Large intestine (tissue), 3 donors: ENCODE measurements at regions not wholly inside any gene's neighbourhood (a gene's known extent, or its start where the extent isn't known, plus 50 kb on each side); places are given as distances from the start of the nearest gene placed in this dataset.
"Not testable (repeated sequence)": the region's sequence is repeated elsewhere in the genome, so short reads cannot be mapped to it uniquely, and the experiment has no call there.

Source experiments
- DNase-seq, 2 donors: peaks; one replicate each; pipeline versions ENCODE4 v3.0.0 to v3.0.0-alpha.2; 2013
- H3K27ac ChIP-seq: one replicate; pipeline ENCODE4 v1.5.1; 2013; ENCODE audit warnings: low read length
- H3K27me3 ChIP-seq: 2 replicates; pipeline ENCODE4 v1.6.1; 2013; ENCODE audit warnings: low read length; ENCODE audit not compliant: control insufficient read depth, insufficient read depth
- H3K36me3 ChIP-seq: 2 replicates; pipeline ENCODE4 v1.6.1; 2013; ENCODE audit warnings: low read length; ENCODE audit not compliant: control insufficient read depth, insufficient read depth
- H3K4me1 ChIP-seq: one replicate; pipeline ENCODE4 v1.6.1; 2013; ENCODE audit warnings: low read length; ENCODE audit not compliant: control insufficient read depth, insufficient read depth
- H3K4me3 ChIP-seq: one replicate; pipeline ENCODE4 v1.5.1; 2013; ENCODE audit warnings: low read length
- H3K9me3 ChIP-seq: one replicate; pipeline ENCODE4 v1.6.1; 2013; ENCODE audit warnings: mild to moderate bottlenecking, low read depth, low read length, moderate library complexity; ENCODE audit not compliant: control insufficient read depth
- WGBS: methylation state at CpG from one replicate; pipeline ENCODE4 v1.1.5; 2013; ENCODE audit warnings: low lambda C conversion rate; ENCODE audit not compliant: insufficient coverage; 5-methylcytosine and 5-hydroxymethylcytosine counted together

DNA sequence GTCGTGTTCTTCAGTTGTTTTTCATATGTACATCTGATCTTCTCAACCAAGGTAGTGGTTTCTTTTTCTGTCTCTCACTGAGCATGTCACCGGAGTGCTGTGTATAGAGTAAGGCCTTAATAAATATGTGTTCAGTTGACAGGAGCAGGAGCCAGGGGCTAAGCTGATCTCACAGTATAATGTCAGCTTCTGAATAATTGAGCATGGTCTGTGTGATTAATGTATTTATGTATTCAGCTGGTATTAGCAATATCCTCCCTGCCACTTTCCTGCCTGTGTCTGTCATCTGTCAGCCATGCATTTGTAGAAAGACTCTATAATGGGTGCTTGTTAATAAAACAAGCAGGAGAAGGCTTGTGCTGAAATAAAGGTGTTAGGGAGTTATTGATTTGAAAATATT lies 198.9 kb downstream of the ADCYAP1 start:
- Histone ChIP-seq H3K4me3 (no peak overlapping the region), H3K36me3 (no peaks in the 10 kb centered on the region), H3K27me3 (no peaks in the 10 kb centered on the region), H3K27ac (no peak overlapping the region), H3K9me3 (no peaks in the 10 kb centered on the region), H3K4me1 (no peaks in the 10 kb centered on the region)
- no peak for DNase-seq
- WGBS = no CpG with 5 or more reads among the region's 2 CpGs

DNA sequence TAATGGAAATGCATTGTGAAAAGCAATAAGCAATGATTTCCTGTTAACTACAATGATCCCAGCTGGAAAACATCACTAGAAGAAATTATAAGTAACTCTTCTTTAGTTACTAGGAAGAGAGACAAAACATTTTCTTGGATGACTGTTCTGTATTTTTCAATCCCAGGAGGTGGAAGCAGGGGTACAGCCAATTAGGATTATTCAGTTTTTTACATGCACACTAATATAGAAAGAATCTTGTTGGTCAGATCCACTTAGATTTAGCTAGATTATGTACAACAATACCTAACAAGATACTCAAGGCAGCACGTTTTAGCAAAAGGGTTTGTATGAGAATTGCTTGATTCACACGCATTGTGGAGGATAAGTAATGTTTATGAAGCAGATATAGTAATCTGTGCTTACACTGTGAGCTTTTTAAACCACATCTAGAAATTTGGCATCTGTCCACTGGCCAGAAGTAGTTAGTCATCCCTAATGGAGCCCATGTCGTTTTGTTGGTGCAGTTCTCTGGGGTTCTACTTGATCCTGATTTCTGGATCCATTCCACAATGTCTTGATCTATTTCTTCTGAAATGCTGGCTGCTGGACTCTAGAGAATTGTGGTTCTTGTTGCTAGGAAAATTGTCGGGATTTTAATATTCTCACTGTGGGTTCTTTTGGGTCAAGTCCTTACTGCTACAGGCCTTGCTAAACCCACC lies 199.7 kb downstream of the ADCYAP1 start:
- no peak overlapping the region for H3K27ac ChIP-seq
- H3K36me3 ChIP-seq = no peaks in the 10 kb centered on the region
- no peak overlapping the region for H3K4me3 ChIP-seq
- H3K27me3 ChIP-seq = no peaks in the 10 kb centered on the region
- DNase-seq = peak in 1 of 2 donors; percentile 3
- H3K9me3 ChIP-seq = no peaks in the 10 kb centered on the region
- no CpG with 5 or more reads among the region's 4 CpGs for WGBS
- no peaks in the 10 kb centered on the region for H3K4me1 ChIP-seq

DNA sequence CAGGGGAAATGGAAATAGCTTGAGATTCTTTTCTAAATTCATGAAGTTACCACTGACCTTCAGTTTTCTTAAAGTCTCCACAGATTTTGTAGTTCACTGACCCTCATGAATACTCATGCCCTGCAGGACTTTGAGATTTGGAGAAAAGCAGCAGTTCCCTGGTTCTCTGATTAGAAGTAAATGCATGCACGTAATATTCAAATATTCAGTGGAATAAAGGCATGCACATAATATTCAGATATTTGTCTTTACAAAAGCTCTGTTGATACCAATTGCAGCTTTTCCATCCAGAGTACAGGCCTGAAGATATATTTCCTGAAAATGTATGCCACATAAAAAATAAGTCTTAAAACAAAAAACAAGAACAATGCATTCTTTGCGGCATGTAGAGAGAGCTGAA lies 219.8 kb downstream of the ADCYAP1 start:
- Histone ChIP-seq H3K27me3 (no peaks in the 10 kb centered on the region), H3K36me3 (no peaks in the 10 kb centered on the region), H3K4me1 (no peaks in the 10 kb centered on the region), H3K9me3 (no peaks in the 10 kb centered on the region), H3K27ac (no peak overlapping the region), H3K4me3 (no peak overlapping the region)
- WGBS = 93% methylated on average over 2 of the region's 2 CpGs
- DNase-seq = no peak

DNA sequence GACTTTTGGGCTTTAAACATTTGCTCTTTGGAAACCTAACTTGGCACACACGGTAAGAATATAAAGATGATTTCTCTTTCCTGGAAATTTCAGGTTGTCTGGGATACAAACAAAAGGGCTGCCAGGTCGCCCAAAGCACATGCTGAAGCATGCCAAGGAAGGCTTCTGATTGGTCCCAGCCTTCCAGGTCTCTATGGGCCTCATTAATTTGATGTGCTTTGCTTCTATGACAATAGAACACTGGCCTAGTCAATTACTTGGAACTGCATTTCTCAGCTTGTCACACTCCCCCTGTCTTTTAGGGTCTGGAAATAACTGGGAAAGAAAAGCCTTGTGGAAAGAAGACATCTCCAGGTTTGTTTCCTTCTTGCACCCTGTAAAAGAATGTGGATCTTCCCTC lies 228.9 kb downstream of the ADCYAP1 start:
- no peaks in the 10 kb centered on the region for H3K9me3 ChIP-seq
- no peak overlapping the region for H3K27ac ChIP-seq
- H3K36me3 ChIP-seq = no peaks in the 10 kb centered on the region
- no peaks in the 10 kb centered on the region for H3K27me3 ChIP-seq
- H3K4me3 ChIP-seq = no peak overlapping the region
- no peak for DNase-seq
- no peaks in the 10 kb centered on the region for H3K4me1 ChIP-seq
- WGBS = no CpG with 5 or more reads among the region's 2 CpGs

DNA sequence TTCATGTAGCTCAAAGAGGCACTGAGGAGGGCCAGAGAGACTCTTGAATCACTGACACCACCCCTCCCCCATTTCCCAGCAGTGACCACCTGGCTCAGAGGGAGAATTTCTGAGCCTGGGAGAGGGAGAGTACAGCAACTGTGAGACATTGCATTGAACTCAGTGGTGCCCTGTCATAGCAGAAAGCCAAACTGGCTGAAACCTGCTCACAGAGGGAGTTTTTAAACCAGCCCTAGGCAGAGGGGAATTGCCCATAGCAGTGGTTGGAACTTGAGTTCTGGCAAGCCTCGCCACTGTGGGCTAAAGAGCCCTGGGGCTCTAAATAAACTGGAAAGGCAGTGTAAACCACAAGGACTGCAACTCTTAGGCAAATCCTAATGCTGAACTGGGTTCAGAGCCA lies 243.1 kb downstream of the ADCYAP1 start:
- WGBS = no CpG with 5 or more reads among the region's 1 CpG
- H3K9me3 ChIP-seq = no peaks in the 10 kb centered on the region
- no peak for DNase-seq

DNA sequence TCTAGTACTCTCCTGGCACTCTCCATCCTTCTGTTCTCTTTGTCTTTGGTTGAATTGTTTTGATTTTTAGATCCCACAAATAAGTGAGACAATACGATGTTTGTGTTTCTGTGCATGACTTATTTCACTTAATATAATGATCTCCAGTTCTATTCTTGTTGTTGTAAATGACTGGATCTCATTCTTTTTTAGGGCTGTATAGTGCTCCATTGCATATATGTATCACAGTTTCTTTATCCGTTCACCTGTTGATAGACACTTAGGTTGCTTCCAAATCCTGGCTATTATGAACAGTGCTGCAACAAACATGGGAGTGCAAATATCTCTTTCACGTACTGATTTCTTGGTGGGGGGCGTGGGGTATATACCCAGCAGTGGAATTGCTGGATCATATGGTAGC lies 245.0 kb downstream of the ADCYAP1 start:
- Histone ChIP-seq H3K4me1 (no peaks in the 10 kb centered on the region), H3K27ac (no peak overlapping the region), H3K9me3 (no peaks in the 10 kb centered on the region), H3K4me3 (no peak overlapping the region), H3K27me3 (no peaks in the 10 kb centered on the region), H3K36me3 (no peaks in the 10 kb centered on the region)
- WGBS = 100% methylated on average over 1 of the region's 4 CpGs
- DNase-seq = no peak

More for the DNA sequence above, 243.1 kb downstream of the ADCYAP1 start:
- Histone ChIP-seq H3K27me3 (no peaks in the 10 kb centered on the region), H3K4me1 (no peaks in the 10 kb centered on the region), H3K4me3 (no peak overlapping the region), H3K27ac (no peak overlapping the region), H3K36me3 (no peaks in the 10 kb centered on the region)

DNA sequence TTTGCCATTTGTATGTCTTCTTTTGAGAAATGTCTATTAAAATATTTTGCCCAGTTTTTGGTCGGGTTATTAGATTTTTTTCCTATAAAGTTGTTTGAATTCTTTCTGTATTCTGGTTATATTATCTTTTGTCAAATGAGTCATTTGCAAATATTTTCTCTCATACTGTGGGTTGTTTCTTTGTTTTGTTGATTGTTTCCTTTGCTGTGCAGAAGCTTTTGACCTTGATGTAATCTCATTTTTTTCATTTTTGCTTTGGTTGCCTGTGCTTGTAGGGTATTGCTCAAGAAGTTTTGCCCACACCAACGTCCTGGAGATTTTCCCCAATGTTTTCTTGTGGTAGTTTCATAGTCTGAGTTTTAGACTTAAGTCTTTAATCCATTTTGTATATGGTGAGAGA lies 245.7 kb downstream of the ADCYAP1 start:
- DNase-seq = no peak
- Histone ChIP-seq H3K27ac (no peak overlapping the region), H3K4me3 (no peak overlapping the region), H3K4me1 (no peaks in the 10 kb centered on the region), H3K27me3 (no peaks in the 10 kb centered on the region), H3K9me3 (no peaks in the 10 kb centered on the region), H3K36me3 (no peaks in the 10 kb centered on the region)
- 83% methylated on average over 1 of the region's 2 CpGs for WGBS

DNA sequence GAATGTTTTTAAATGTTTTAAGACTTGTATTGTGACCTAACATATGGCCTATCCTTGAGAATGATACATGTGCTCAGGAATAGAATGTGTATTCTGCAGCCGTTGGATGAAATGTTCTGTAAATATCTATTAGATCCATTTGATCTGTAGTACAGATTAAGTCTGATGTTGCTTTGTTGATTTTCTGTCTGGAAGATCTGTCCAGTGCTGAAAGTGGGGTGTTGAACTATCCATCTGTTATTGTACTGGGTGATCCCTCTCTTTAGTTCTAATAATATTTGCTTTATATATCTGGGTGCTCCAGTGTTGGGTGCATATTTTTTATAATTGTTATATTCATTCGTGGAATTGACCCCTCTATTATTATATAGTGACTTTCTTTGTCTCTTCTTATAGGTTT lies 248.3 kb downstream of the ADCYAP1 start:
- not testable (repeated sequence) for H3K4me3 ChIP-seq, H3K4me1 ChIP-seq, H3K27ac ChIP-seq, H3K9me3 ChIP-seq, H3K27me3 ChIP-seq, DNase-seq, H3K36me3 ChIP-seq
- WGBS = 33% methylated on average over 1 of the region's 2 CpGs

DNA sequence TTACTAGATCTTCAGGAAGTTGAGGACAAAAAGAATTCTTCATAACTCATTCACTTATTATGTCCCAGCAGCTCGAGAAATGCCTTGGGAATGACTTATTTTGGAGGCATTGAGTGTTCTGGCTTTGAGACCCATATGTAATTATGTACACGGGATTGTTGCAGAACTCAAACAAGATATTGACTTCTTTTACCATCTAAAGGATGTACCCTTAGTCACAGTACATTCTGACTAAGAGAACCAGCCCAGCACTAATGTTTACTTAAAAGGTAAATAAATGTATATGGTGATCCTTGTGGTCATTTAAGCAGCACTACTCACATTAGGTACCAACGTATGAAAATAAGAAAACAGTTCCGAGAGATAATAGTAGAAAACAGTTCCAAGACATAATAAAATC lies 268.9 kb downstream of the ADCYAP1 start:
- no peaks in the 10 kb centered on the region for H3K27me3 ChIP-seq
- DNase-seq = no peak
- no peaks in the 10 kb centered on the region for H3K4me1 ChIP-seq
- peaks cover 2% of the 10 kb centered on the region for H3K9me3 ChIP-seq
- 100% methylated on average over 2 of the region's 4 CpGs for WGBS
- no peak overlapping the region for H3K27ac ChIP-seq
- H3K36me3 ChIP-seq = no peaks in the 10 kb centered on the region
- H3K4me3 ChIP-seq = no peak overlapping the region

DNA sequence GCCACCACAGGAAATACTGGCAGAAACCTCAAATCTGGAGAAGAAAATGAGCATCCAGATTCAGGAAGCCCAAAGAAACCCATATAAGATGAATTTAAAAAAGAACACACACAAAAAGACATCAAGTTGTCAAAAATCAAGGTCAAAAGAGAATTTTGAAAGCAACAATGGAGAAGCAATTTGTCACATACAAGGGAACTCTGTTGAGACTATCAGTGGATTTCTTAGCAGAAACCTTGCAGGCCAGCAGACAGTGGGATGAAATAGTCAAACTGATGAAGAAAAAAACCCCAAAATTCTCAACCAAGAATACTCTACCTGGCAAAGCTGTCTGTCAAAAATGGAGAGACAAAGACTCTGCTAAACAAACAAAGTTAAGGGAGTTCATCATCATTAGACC lies 272.6 kb downstream of the ADCYAP1 start:
- no peak overlapping the region for H3K27ac ChIP-seq
- H3K36me3 ChIP-seq = no peaks in the 10 kb centered on the region
- DNase-seq = no peak
- no peaks in the 10 kb centered on the region for H3K27me3 ChIP-seq
- no peak overlapping the region for H3K4me3 ChIP-seq
- no peaks in the 10 kb centered on the region for H3K4me1 ChIP-seq
- peaks cover 2% of the 10 kb centered on the region for H3K9me3 ChIP-seq

DNA sequence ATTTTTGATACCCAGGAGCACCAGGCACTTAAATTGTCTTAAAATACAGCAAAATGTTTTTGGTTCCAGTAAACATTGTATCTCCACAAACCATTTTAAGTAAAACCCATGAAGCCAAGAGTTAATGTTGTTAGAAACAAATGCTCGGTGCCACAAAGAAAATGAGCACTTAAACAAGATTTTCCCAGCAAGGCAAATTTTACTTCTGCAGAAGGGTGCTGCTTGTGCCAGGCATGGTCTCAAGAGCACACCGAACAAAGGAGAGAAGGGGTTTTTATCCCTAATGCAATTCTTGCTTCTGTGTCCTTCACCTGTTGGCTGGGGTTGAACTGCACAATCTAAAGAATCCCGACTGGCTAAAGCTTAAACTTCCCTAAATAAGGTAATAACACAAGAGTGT lies 286.7 kb downstream of the ADCYAP1 start:
- Histone ChIP-seq H3K9me3 (no peaks in the 10 kb centered on the region), H3K4me3 (no peak overlapping the region), H3K36me3 (no peaks in the 10 kb centered on the region), H3K27me3 (no peaks in the 10 kb centered on the region), H3K27ac (no peak overlapping the region), H3K4me1 (no peaks in the 10 kb centered on the region)
- DNase-seq = no peak
- WGBS = no CpG with 5 or more reads among the region's 3 CpGs
